ENCODE measurements at regions not wholly inside any gene's neighbourhood (a gene's known extent, or its start where the extent isn't known, plus 50 kb on each side); places are given as distances from the start of the nearest gene placed in this dataset.

DNA sequence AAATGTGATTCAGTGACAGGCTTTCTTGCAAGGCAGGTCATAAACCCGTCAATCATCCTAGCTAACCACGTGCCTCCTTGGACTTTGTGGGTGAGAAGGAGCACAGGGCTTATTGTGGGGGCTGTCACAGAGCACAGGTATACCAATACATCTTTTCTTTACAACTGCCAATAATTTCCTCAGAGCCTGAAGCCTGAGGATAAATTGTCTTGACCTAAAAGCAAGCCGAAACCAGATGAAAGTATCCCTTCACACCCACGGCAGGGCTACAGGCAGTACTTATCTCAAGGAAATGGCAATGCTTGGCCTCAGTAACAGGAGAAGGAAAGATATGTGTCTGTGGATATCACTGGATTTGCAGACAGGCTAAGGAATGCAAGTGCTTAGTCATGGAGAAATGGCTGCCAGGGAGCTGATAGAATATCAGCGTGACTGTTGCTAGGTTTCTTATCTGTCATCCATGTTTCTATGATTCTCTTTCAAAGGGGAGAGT, 90.3 kb upstream of the ZNF366 start:
- H3K27ac ChIP-seq, result peak overlapping the region in 4 of 12 donors; percentile 7 to 85 (median 36)
- DNase-seq, result no peak
- intact Hi-C loops (cut with DNase I), result no loop called here

DNA sequence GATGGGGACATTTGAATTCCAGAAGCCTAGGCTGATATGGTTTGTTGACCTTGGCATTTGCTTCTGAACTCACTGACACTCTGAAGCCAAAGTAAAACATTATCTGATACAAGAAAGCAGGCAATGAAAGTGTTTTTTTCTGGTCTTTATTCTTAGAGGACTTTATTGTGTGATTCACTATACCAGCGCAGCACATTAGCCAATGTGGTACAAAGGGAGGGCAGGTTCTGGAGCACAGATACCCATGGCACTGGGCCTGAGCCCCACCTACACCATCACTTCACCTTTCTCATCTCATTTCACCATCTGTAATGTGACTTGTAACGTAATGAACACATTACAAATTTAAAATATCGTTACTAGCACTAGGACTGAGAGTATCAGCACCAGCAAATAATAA, 89.7 kb upstream of the ZNF366 start:
- WGBS, 4 donors, result 58 to 71% (median 68%) methylated on average over 3 of the region's 3 CpGs
- H3K27ac ChIP-seq, result peak overlapping the region in 2 of 12 donors; percentile 49 to 85
- peak in 2 of 4 donors; percentile 19 to 21 for ATAC-seq

More for the DNA sequence above, 90.3 kb upstream of the ZNF366 start:
- WGBS, 4 donors, result 32 to 46% (median 40%) methylated on average over 5 of the region's 5 CpGs
- peak in 3 of 4 donors; percentile 75 to 79 (median 77) for ATAC-seq
- H3K9me3 ChIP-seq, result peaks cover 0 to 12% (median 0%) of the 10 kb centered on the region in 12 donors
- TF ChIP-seq POLR2A (IDR thresholded peaks at IDR 0.05), result no peak
- TF ChIP-seq, protein P1, sequence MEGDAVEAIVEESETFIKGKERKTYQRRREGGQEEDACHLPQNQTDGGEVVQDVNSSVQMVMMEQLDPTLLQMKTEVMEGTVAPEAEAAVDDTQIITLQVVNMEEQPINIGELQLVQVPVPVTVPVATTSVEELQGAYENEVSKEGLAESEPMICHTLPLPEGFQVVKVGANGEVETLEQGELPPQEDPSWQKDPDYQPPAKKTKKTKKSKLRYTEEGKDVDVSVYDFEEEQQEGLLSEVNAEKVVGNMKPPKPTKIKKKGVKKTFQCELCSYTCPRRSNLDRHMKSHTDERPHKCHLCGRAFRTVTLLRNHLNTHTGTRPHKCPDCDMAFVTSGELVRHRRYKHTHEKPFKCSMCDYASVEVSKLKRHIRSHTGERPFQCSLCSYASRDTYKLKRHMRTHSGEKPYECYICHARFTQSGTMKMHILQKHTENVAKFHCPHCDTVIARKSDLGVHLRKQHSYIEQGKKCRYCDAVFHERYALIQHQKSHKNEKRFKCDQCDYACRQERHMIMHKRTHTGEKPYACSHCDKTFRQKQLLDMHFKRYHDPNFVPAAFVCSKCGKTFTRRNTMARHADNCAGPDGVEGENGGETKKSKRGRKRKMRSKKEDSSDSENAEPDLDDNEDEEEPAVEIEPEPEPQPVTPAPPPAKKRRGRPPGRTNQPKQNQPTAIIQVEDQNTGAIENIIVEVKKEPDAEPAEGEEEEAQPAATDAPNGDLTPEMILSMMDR (IDR thresholded peaks at IDR 0.05), result no peak
- H3K27me3 ChIP-seq, result no peaks in the 10 kb centered on the region
- no peaks in the 10 kb centered on the region for H3K36me3 ChIP-seq
- H3K4me3 ChIP-seq, result no peak overlapping the region
- H3K4me1 ChIP-seq, result peaks cover 0 to 46% (median 15%) of the 10 kb centered on the region in 12 donors

DNA sequence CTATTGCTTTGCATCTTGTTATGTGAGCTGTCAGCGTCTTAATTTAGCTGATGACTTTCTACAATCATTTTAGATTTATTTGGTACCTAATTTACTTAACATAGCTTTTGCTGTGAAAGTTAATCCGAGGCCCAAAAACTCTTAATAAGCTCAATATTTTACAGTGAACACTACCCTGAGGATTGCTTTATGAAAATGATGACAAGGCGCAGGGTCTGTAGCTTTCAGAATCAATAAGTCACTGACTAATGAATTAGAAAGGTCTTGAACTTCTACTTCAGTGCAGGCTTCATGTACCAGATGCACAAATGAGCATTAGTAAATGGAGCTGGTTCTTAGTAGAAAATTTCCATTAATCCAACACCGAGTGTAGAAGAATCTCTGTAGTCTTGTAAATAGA, 81.4 kb upstream of the ZNF366 start:
- ATAC-seq, result no peak
- Histone ChIP-seq H3K4me1 (peaks cover 0 to 12% (median 0%) of the 10 kb centered on the region in 12 donors), H3K4me3 (no peak overlapping the region), H3K9me3 (no peaks in the 10 kb centered on the region), H3K27me3 (no peaks in the 10 kb centered on the region), H3K27ac (no peak overlapping the region), H3K36me3 (no peaks in the 10 kb centered on the region)
- intact Hi-C loops (cut with DNase I), result no loop called here
- TF ChIP-seq, protein P1 (IDR thresholded peaks at IDR 0.05), result no peak
- TF ChIP-seq POLR2A (IDR thresholded peaks at IDR 0.05), result no peak
- 96 to 99% (median 97%) methylated on average over 4 of the region's 4 CpGs for WGBS, 4 donors
- no peak for DNase-seq

More for the DNA sequence above, 89.7 kb upstream of the ZNF366 start:
- Histone ChIP-seq H3K4me1 (peaks cover 0 to 46% (median 15%) of the 10 kb centered on the region in 12 donors), H3K27me3 (no peaks in the 10 kb centered on the region), H3K36me3 (no peaks in the 10 kb centered on the region), H3K4me3 (no peak overlapping the region), H3K9me3 (peaks cover 0 to 12% (median 0%) of the 10 kb centered on the region in 12 donors)
- TF ChIP-seq POLR2A (IDR thresholded peaks at IDR 0.05), result no peak
- TF ChIP-seq, protein P1 (IDR thresholded peaks at IDR 0.05), result no peak
- intact Hi-C loops (cut with DNase I), result no loop called here
- DNase-seq, result no peak

DNA sequence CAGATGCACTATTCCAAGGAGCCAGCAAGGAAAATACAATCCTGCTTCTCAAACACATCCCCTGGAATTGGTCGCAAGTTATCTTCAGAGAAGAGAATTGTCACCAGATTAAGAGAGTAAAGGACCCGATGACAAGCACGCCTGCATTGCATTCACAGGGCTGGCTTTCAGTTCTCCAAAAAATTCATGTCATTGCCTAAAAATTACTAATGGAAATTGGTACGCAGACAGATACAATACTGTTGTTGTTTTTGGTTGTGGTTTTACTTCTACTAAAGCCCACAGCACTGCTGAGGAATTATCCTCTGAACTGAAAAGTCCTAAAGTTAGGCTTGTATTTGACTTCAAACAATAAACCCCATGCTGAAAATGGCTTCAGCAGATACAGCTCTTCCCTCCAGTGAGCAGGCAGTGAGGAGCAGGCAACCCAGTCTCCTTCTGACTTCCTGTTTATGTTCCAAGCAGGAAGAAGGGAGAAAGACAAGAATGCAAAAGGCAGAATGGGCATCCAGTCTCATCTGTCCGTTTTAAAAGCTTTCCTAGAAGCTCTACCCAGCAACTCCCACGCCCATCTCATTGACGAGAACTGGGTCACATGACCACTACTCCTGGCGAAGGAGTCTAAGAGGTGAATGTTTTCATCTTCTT, 80.6 kb upstream of the ZNF366 start:
- intact Hi-C loops (cut with DNase I), result no loop called here
- TF ChIP-seq, protein P1 (IDR thresholded peaks at IDR 0.05), result no peak
- TF ChIP-seq POLR2A (IDR thresholded peaks at IDR 0.05), result no peak
- no peaks in the 10 kb centered on the region for H3K36me3 ChIP-seq
- H3K4me3 ChIP-seq, result no peak overlapping the region
- no peak overlapping the region for H3K27ac ChIP-seq
- WGBS, 4 donors, result 66 to 74% (median 67%) methylated on average over 8 of the region's 8 CpGs
- no peaks in the 10 kb centered on the region for H3K9me3 ChIP-seq
- DNase-seq, result no peak
- no peaks in the 10 kb centered on the region for H3K27me3 ChIP-seq
- H3K4me1 ChIP-seq, result peaks cover 0 to 14% (median 0%) of the 10 kb centered on the region in 12 donors
- ATAC-seq, result peak in 1 of 4 donors; percentile 26
